Chondrocyte (in vitro differentiated cells): ENCODE measurements at regions not wholly inside any gene's neighbourhood (a gene's known extent, or its start where the extent isn't known, plus 50 kb on each side); places are given as distances from the start of the nearest gene placed in this dataset.

Source experiments
- DNase-seq: peaks from one replicate; pipeline ENCODE4 v3.0.0; 2021; ENCODE audit warnings: mixed read lengths, low spot score
- H3K27ac Mint-ChIP-seq: one replicate; pipeline ENCODE4 v1.8.0; 2021; ENCODE audit warnings: mild to moderate bottlenecking, moderate library complexity, mixed read lengths; ENCODE audit not compliant: unreplicated experiment
- H3K27me3 Mint-ChIP-seq: 2 replicates; pipeline ENCODE4 v1.8.0; 2021; ENCODE audit warnings: low read depth, mixed read lengths
- H3K36me3 Mint-ChIP-seq: 2 replicates; pipeline ENCODE4 v1.8.0; 2021; ENCODE audit warnings: low read depth, mixed read lengths
- H3K4me1 Mint-ChIP-seq: 2 replicates; pipeline ENCODE4 v1.8.0; 2021; ENCODE audit warnings: low read depth, mild to moderate bottlenecking, mixed read lengths
- H3K4me3 Mint-ChIP-seq: one replicate; pipeline ENCODE4 v1.8.0; 2021; ENCODE audit warnings: mild to moderate bottlenecking, moderate library complexity, mixed read lengths; ENCODE audit not compliant: unreplicated experiment
- H3K9me3 Mint-ChIP-seq: 2 replicates; pipeline ENCODE4 v1.8.0; 2021; ENCODE audit warnings: low read depth, mixed read lengths
- CTCF ChIP-seq: fragments of 200-600 bp; sonication (generic); IDR thresholded peaks from 2 replicates; pipeline ENCODE4 v1.5.0; 2021; ENCODE audit warnings: antibody characterized with exemption, mild to moderate bottlenecking, moderate library complexity

GRCh38 chr15:69996321-69997160 is 101.2 kb downstream of the TLE3 start:
- Mint-ChIP-seq H3K27ac (no peak overlapping the region), H3K4me1 (no peaks in the 10 kb centered on the region), H3K36me3 (no peaks in the 10 kb centered on the region), H3K27me3 (peaks cover 21% of the 10 kb centered on the region), H3K9me3 (no peaks in the 10 kb centered on the region), H3K4me3 (no peak overlapping the region)
- no peak for DNase-seq
- TF ChIP-seq CTCF, result no peak

- no peak for DNase-seq
- Mint-ChIP-seq H3K4me3 (no peak overlapping the region), H3K27ac (no peak overlapping the region), H3K27me3 (peaks cover 23% of the 10 kb centered on the region), H3K4me1 (no peaks in the 10 kb centered on the region), H3K9me3 (no peaks in the 10 kb centered on the region), H3K36me3 (no peaks in the 10 kb centered on the region)
- TF ChIP-seq CTCF, result no peak
These were observed 100.6 kb downstream of the TLE3 start for GRCh38 chr15:69997161-69997485.
